GM12878 (cell line): ENCODE measurements at regions not wholly inside any gene's neighbourhood (a gene's known extent, or its start where the extent isn't known, plus 50 kb on each side); places are given as distances from the start of the nearest gene placed in this dataset.

ENCODE experiments used
- ATAC-seq: fragments of 200-7000 bp; cut with Tn5 transposase; 3 replicates; pipeline ENCODE4 v1.9.1; 2020; ENCODE audit warnings: mild to moderate bottlenecking, moderate library complexity
- BruUV-seq: library from RNA; stranded (reverse); fragments of 400-500 nt; replicated peaks from 2 replicates; lab custom pipeline; 2021; lab: Mats Ljungman, UMichigan
- CTCF ChIA-PET: fragments of 300-600 bp; sonication (Branson Sonifier 250); formaldehyde crosslinking; extraction: SDS; loops from one replicate; lab custom pipeline; 2021; ENCODE audit warnings: inconsistent platforms; lab: Yijun Ruan, JAX
- POLR2A ChIA-PET: fragments of 350-600 bp; formaldehyde crosslinking; extraction: SDS; loops from one replicate; lab custom pipeline; 2021; ENCODE audit warnings: inconsistent platforms; lab: Charles Lee
- RAD21 ChIA-PET: fragments of 300-600 bp; sonication (Branson Sonifier 250); formaldehyde crosslinking; loops from one replicate; lab custom pipeline; 2023; ENCODE audit warnings: antibody characterized with exemption; ENCODE audit not compliant: unreplicated experiment; lab: Charles Lee
- SMC1A ChIA-PET: fragments of 300-600 bp; sonication (Branson Sonifier 250); formaldehyde crosslinking; loops from one replicate; lab custom pipeline; 2023; ENCODE audit not compliant: unreplicated experiment, uncharacterized antibody; lab: Charles Lee
- DNase-seq: peaks from one replicate; pipeline ENCODE4 v3.0.0-alpha.2; 2011; ENCODE audit warnings: low read depth, low spot score
- FAIRE-seq: peaks from 3 replicates; lab custom pipeline; 2011; peaks lifted over from hg19 to GRCh38; lab: Jason Lieb, UNC
- H2AFZ ChIP-seq: 2 replicates; pipeline ENCODE4 v1.6.0; 2011; ENCODE audit warnings: low read depth, low read length, control low read depth; ENCODE audit not compliant: control insufficient read depth
- H3K27ac ChIP-seq: 2 replicates; pipeline ENCODE4 v1.5.1; 2011; ENCODE audit warnings: control low read depth; ENCODE audit not compliant: control insufficient read depth, insufficient read depth
- H3K27me3 ChIP-seq, 2 experiments: replicated peaks in 1 of 2; 2 replicates each; pipeline versions ENCODE4 v1.6.0 to v1.6.1; 2011; ENCODE audit warnings: low read length in 1 of 2; ENCODE audit not compliant: control insufficient read depth in 2 of 2, insufficient read depth in 2 of 2
- H3K36me3 ChIP-seq, 2 experiments: 2 replicates each; pipeline ENCODE4 v1.5.1; 2011; ENCODE audit warnings: low read length in 1 of 2; ENCODE audit not compliant: control insufficient read depth in 2 of 2, insufficient read depth in 2 of 2
- H3K4me1 ChIP-seq: 2 replicates; pipeline ENCODE4 v1.6.1; 2011; ENCODE audit warnings: mild to moderate bottlenecking, low read length, moderate library complexity, mixed read lengths; ENCODE audit not compliant: control insufficient read depth, insufficient read depth
- H3K4me2 ChIP-seq: 2 replicates; pipeline ENCODE4 v1.6.0; 2011; ENCODE audit warnings: control low read depth; ENCODE audit not compliant: control insufficient read depth, insufficient read depth
- H3K4me3 ChIP-seq: fragments of 200-600 bp; sonication (generic); 2 replicates; pipeline ENCODE4 v1.5.1; 2016
- H3K79me2 ChIP-seq: 2 replicates; pipeline ENCODE4 v1.6.0; 2011; ENCODE audit warnings: low read length; ENCODE audit not compliant: control insufficient read depth, insufficient read depth
- H3K9ac ChIP-seq: 2 replicates; pipeline ENCODE4 v1.8.0; 2011; ENCODE audit warnings: low read length, control low read depth, mixed read lengths; ENCODE audit not compliant: control insufficient read depth, insufficient read depth
- H3K9me3 ChIP-seq: replicated peaks from 3 replicates; pipeline ENCODE4 v1.5.1; 2011; ENCODE audit warnings: mild to moderate bottlenecking, low read length; ENCODE audit not compliant: control insufficient read depth, insufficient read depth
- H4K20me1 ChIP-seq: 2 replicates; pipeline ENCODE4 v1.6.0; 2011; ENCODE audit not compliant: control insufficient read depth, insufficient read depth
- CUX1 ChIP-seq: IDR thresholded peaks from 2 replicates; pipeline ENCODE4 v1.6.1; 2012; ENCODE audit warnings: improper control_type of control experiment, low read depth, low read length; ENCODE audit not compliant: insufficient replicate concordance
- DPF2 ChIP-seq: fragments of 450-650 bp; IDR thresholded peaks from 2 replicates; pipeline ENCODE4 v1.6.1; 2017; ENCODE audit warnings: mild to moderate bottlenecking
- IRF5 ChIP-seq: fragments of 450-650 bp; IDR thresholded peaks from 2 replicates; pipeline ENCODE4 v1.6.1; 2017; ENCODE audit warnings: borderline replicate concordance
- RAD21 ChIP-seq: IDR thresholded peaks from 2 replicates; pipeline ENCODE4 v1.6.1; 2011; ENCODE audit warnings: mild to moderate bottlenecking, low read depth, low read length, moderate library complexity; ENCODE audit not compliant: insufficient read depth
- WGBS: methylation state at CpG from one replicate; pipeline ENCODE4 v1.1.6; 2016; ENCODE audit warnings: low lambda C conversion rate; ENCODE audit not compliant: insufficient replicate concordance, insufficient coverage; ENCODE audit errors: missing lambda C conversion rate; 5-methylcytosine and 5-hydroxymethylcytosine counted together
- in situ Hi-C: fragments of 300-500 bp; cut with MboI; formaldehyde crosslinking; loops from 9 replicates; pipeline ENCODE4 v1.14.3; 2018; ENCODE audit warnings: mixed read lengths
- intact Hi-C: fragments of 100-400 bp; cut with micrococcal nuclease; formaldehyde crosslinking; loops from one replicate; pipeline ENCODE4 v1.14.2; 2022; ENCODE audit not compliant: unreplicated experiment

- H4K20me1 ChIP-seq, result no peaks in the 10 kb centered on the region
- FAIRE-seq (no peak), DNase-seq (no peak), ATAC-seq (no peak)
- no peaks in the 10 kb centered on the region; a peak in 1 of 4 replicates for H3K27me3 ChIP-seq
- intact Hi-C loops, result no loop called here
- no peak overlapping the region for H3K9ac ChIP-seq
- no peak overlapping the region for H2AFZ ChIP-seq
- H3K4me1 ChIP-seq, result no peaks in the 10 kb centered on the region
- CTCF ChIA-PET, result interaction anchor here (0.7 kb wide), 1 partner anchor 620 kb away, joined by 3 read pairs; no protein-coding TSS in a partner anchor
- TF ChIP-seq IRF5 (no peak), CUX1 (no peak), DPF2 (no peak), RAD21 (no peak)
- POLR2A ChIA-PET, result no interaction called here
- no peak overlapping the region for H3K27ac ChIP-seq
- no peaks in the 10 kb centered on the region for H3K36me3 ChIP-seq
- 5% methylated on average over 3 of the region's 3 CpGs for WGBS
- H3K4me3 ChIP-seq, result no peak overlapping the region
- no peaks in the 10 kb centered on the region for H3K9me3 ChIP-seq
- in situ Hi-C loops, result no loop called here
- RAD21 ChIA-PET, result no interaction called here
- BruUV-seq, result no TSS peak
- H3K79me2 ChIP-seq, result no peaks in the 10 kb centered on the region
- H3K4me2 ChIP-seq, result no peak overlapping the region
- SMC1A ChIA-PET, result no interaction called here
Measured at GRCh38 chr18:44374966-44375365, 305.7 kb upstream of the SETBP1 start.
